ENCODE measurements at regions not wholly inside any gene's neighbourhood (a gene's known extent, or its start where the extent isn't known, plus 50 kb on each side); places are given as distances from the start of the nearest gene placed in this dataset.

DNA sequence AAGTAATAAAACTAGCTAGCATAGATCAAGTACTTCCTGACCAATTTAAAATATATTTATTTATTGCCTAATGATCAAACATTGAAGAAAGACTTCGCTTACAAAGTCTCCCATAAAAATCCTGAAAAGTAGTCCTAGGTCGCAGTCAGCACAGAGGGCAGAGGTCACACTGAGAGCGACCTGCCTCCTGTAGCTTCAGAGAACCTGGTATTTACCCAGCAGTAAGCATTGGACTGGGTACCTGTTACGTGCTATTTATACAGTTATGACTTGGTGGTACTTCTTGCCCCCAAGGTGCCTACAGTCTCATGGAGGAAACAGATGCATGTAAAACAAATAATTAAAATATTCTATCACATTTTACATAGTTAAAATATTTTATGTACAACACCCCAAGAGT lies 274.1 kb upstream of the G2E3 start:
- no peak for DNase-seq (ENCODE audit: low read depth)
- no peak overlapping the region for H3K4me3 ChIP-seq (ENCODE audit: low read depth, low read length)

GRCh38 chr14:30287579-30288445 lies 271.1 kb upstream of the G2E3 start:
- peak; percentile 9 for DNase-seq (ENCODE audit: low read depth)
- H3K4me3 ChIP-seq (ENCODE audit: low read depth, low read length): no peak overlapping the region

DNA sequence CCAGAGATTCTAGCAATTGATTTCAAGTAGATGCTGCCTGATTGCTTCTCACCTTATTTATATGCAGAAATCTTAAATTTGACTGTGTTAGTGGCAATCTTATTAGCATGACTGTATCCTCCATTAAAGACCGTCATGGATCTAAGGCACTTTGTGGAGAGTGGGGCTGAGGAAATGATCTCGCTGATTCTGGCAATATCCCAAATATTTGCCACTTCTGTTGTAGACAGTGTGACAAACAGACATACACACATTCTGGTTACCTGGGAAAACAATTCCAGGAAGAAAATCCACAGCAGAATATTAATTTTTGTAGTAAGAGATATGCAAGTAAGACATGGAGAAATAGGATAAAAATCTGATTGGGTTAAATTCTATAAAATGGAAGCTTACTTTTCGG lies 269.0 kb upstream of the G2E3 start:
- DNase-seq (ENCODE audit: low read depth): no peak
- no peak overlapping the region for H3K4me3 ChIP-seq (ENCODE audit: low read depth, low read length)

- H3K4me3 ChIP-seq (ENCODE audit: low read depth, low read length): no peak overlapping the region
- peak; percentile 34 for DNase-seq (ENCODE audit: low read depth)
These were observed 267.7 kb upstream of the G2E3 start for GRCh38 chr14:30291216-30291615.

DNA sequence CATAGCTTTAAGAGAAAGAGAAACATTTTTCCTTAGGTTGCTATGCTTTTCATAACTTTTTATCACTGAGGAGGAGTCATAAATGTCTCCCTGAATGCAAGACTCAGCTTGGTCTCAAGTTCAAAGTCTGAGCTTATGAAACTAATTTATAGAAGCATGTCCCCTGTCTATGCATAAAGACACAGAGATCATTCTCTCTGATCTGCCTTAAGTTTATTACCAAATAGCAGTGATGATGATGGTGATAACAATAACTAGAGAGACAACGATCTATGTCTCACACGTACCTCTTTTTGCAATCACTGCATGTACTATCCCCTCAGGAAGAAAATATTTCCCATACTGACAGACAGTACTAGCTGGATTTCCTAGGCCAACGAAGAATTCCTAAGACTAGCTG lies 266.4 kb upstream of the G2E3 start:
- no peak for DNase-seq (ENCODE audit: low read depth)
- no peak overlapping the region for H3K4me3 ChIP-seq (ENCODE audit: low read depth, low read length)

- no peak overlapping the region for H3K4me3 ChIP-seq (ENCODE audit: low read depth, low read length)
- DNase-seq (ENCODE audit: low read depth): no peak
These were observed 263.0 kb upstream of the G2E3 start for GRCh38 chr14:30295980-30296379.

DNA sequence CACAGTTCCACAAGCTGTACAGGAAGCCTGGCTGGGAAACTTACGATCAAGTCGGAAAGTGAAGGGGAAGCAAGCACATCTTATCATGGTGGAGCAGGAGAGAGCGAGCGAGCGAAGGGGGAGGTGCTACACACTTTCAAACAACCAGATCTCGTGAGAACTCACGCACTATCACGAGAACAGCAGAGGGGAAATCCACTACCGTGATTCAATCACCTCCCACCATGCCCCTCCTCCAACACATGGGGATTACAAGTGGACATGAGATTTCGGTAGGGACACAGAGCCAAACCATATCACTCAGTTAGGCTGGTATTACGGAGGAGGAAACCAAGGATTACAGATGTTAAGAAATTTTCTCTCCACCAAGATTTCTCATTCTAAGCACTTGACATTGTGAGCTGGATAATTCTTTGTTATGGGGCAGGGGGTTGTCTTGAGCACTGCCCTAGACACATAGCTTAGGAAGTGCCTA lies 262.0 kb upstream of the G2E3 start:
- H3K4me3 ChIP-seq (ENCODE audit: low read depth, low read length): no peak overlapping the region
- DNase-seq (ENCODE audit: low read depth): no peak

DNA sequence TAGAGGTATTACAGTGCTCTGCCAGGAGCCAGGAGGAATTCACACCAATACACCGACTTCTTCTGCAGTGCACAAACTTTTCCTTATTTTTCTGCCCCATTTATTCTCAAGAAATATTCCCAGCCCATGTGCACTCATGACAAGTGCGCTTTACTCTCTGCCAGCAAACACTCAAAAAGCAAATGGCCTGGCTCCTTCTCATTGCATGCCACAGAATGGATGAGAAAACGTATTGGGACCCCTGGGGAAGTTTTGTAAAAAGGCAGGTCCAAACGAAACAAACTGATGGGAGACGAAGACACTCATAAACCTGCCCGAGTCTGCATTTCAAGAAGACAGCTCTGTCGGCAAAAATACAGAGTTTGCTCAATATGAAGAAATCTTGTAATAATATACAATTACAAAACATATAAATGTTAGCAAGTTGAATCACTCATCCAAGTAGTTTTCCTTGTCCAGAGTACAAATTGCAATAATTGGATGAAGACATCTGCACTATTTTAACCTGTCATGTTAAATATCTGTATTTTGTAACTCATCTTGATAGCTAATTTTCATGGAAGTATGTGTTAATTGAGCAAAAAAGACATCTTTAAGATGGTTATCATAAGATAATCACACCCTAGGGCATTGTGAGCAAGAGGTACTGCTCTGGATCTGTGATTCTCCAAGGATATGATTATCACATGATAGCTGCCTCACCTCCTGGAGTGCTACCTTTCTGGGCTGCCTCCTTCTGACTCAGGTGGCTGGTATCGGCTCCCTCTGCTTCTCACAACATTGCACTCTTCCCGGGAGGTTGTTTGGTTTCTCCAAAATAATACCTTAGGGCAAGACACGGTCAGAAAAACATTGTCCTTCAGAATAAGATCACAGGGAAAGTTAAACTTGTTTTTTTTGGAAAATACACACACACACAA lies 260.8 kb upstream of the G2E3 start:
- DNase-seq (ENCODE audit: low read depth): no peak
- no peak overlapping the region for H3K4me3 ChIP-seq (ENCODE audit: low read depth, low read length)

DNA sequence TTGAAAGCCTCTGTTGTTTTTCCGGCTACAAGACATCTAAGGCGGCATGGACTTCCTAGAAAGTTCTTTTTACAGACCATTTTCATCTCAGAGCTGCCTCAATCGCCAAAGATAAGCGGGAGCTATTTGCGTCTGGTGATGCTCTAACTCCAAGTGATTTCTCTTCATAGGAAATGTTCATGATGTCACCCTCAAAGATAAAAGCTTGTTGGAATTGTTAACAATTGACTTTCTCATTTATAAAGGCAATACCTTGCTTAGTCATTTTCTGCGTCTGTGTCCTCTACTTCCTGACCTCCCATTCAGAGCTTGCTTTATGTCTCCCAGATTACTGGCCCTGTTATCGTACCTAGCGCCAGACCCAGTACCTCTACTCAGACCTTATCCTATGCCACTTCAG lies 259.0 kb upstream of the G2E3 start:
- no peak overlapping the region for H3K4me3 ChIP-seq (ENCODE audit: low read depth, low read length)
- no peak for DNase-seq (ENCODE audit: low read depth)

DNA sequence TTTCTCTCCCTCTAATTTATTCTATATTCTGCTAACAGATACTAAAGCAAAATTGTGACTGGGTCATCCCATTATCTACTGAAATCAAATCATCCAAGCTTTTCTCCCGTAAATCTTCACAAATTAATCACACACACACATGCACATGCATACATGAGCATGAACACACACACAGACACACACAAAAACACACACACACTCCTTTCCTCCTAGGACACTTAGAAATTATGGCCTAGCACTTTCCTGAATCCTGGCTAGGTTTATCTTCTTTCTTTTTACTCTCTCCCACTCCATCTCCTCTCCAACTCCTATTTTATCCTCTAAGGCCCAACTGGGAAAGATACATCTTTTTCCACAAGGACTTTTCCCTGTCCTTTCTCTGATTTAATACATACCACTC lies 255.6 kb upstream of the G2E3 start:
- H3K4me3 ChIP-seq (ENCODE audit: low read depth, low read length): no peak overlapping the region
- no peak for DNase-seq (ENCODE audit: low read depth)

DNA sequence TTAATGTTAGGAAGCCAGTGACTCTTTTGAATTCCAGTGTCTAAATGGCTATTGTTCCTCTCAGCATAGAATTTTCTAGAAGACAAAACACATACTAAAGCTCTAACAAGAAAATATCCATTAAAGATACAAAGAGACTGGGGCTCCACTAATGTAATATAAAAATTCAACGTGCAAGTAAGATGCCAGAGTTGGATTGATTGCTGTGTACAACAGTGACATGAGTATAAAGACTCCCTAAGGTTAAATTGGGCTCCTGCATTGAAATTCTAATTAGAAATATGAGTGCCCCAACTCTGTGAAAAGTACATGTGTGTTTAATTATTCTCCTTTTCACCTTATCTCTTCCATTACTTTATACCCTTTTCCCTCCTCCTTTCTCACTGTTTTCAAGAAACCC lies 253.6 kb upstream of the G2E3 start:
- H3K4me3 ChIP-seq (ENCODE audit: low read depth, low read length): no peak overlapping the region
- no peak for DNase-seq (ENCODE audit: low read depth)

GRCh38 chr14:30309405-30309804 lies 249.6 kb upstream of the G2E3 start:
- no peak overlapping the region for H3K4me3 ChIP-seq (ENCODE audit: low read depth, low read length)
- no peak for DNase-seq (ENCODE audit: low read depth)

GRCh38 chr14:30312214-30312613 lies 246.7 kb upstream of the G2E3 start:
- no peak for DNase-seq (ENCODE audit: low read depth)
- H3K4me3 ChIP-seq (ENCODE audit: low read depth, low read length): no peak overlapping the region

DNA sequence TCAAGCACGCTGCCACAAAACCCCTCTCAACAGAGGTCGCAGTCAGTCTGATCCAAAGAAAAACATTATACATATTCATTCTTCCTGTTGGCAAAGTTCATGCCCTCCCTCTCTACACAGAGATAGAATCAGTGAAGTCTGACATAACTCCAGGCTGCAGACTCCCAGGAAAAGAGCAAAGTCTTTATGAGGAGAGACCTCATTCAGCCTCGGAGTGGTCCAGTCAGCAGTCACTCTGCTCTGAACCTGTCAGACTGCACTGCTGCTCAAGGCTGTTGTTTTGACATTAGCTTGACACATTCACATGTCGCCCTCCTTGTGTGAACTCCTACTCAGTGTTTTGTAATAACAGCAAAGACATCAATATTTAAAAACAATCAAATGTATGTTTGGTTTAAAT lies 241.2 kb upstream of the G2E3 start:
- no peak for DNase-seq (ENCODE audit: low read depth)
- H3K4me3 ChIP-seq (ENCODE audit: low read depth, low read length): no peak overlapping the region

GRCh38 chr14:30322819-30323218 lies 236.1 kb upstream of the G2E3 start:
- H3K4me3 ChIP-seq (ENCODE audit: low read depth, low read length): no peak overlapping the region
- no peak for DNase-seq (ENCODE audit: low read depth)

DNA sequence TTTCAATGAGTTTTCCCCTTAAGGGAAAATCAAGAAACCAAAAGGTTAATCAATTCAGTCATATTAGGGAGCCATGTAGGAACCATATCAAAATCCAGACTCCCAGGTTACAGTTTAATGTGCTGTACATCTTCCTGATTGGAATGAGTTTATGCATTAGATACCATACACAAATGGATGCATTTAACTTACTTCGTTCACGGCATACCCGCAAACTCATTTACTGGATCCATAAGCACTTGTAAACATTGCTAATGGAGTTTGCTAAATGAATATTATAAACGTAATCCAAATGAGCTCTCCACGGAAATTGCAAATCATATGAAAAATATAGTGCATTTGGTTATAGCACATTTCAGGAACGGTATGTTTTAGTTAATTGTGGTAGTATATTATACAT lies 228.9 kb upstream of the G2E3 start:
- no peak for DNase-seq (ENCODE audit: low read depth)
- no peak overlapping the region for H3K4me3 ChIP-seq (ENCODE audit: low read depth, low read length)

- no peak overlapping the region for H3K4me3 ChIP-seq (ENCODE audit: low read depth, low read length)
- no peak for DNase-seq (ENCODE audit: low read depth)
These were observed 228.5 kb upstream of the G2E3 start for GRCh38 chr14:30330445-30330844.

GRCh38 chr14:30331030-30331429 lies 227.9 kb upstream of the G2E3 start:
- no peak for DNase-seq (ENCODE audit: low read depth)
- H3K4me3 ChIP-seq (ENCODE audit: low read depth, low read length): no peak overlapping the region

GRCh38 chr14:30332374-30332773 lies 226.6 kb upstream of the G2E3 start:
- no peak overlapping the region for H3K4me3 ChIP-seq (ENCODE audit: low read depth, low read length)
- no peak for DNase-seq (ENCODE audit: low read depth)

GRCh38 chr14:30333934-30334333 lies 225.0 kb upstream of the G2E3 start:
- DNase-seq (ENCODE audit: low read depth): no peak

More at GRCh38 chr14:30333934-30334333, 225.0 kb upstream of the G2E3 start:
- H3K4me3 ChIP-seq (ENCODE audit: low read depth, low read length): no peak overlapping the region

All from skeletal muscle cell (primary cell).